ENCODE measurements at regions not wholly inside any gene's neighbourhood (a gene's known extent, or its start where the extent isn't known, plus 50 kb on each side); places are given as distances from the start of the nearest gene placed in this dataset.

- TF ChIP-seq POLR2AphosphoS5 (IDR thresholded peaks at IDR 0.05; ENCODE audit: borderline replicate concordance, low read depth, low read length) (no peak), EZH2 (IDR thresholded peaks at IDR 0.05) (no peak), FOXP2 (optimal IDR thresholded peaks at IDR 0.05; ENCODE audit: control extremely low read depth, extremely low read length, insufficient read depth) (no peak)
Observed at GRCh38 chr4:125045311-125045710, 269.4 kb upstream of the FAT4 start.
